Inflammatory macrophage (primary cell): ENCODE measurements at regions not wholly inside any gene's neighbourhood (a gene's known extent, or its start where the extent isn't known, plus 50 kb on each side); places are given as distances from the start of the nearest gene placed in this dataset.
"Not testable (repeated sequence)": the region's sequence is repeated elsewhere in the genome, so short reads cannot be mapped to it uniquely, and the experiment has no call there.

Source experiments
- DNase-seq, 2 donors: peaks; one replicate each; pipeline ENCODE4 v3.0.0-alpha.2; 2020 to 2022

GRCh38 chr10:86579883-86580520 lies 58.4 kb upstream of the WAPL start:
- DNase-seq: no peak

- peak; percentile 87 for DNase-seq
Observed at GRCh38 chr10:86580521-86580891, 58.9 kb upstream of the WAPL start.

GRCh38 chr10:86583983-86584382 lies 62.4 kb upstream of the WAPL start:
- no peak for DNase-seq

- peak; percentile 72 to 75 for DNase-seq
Observed at GRCh38 chr10:86585037-86585929, 63.7 kb upstream of the WAPL start.

- DNase-seq: no peak
Observed at GRCh38 chr10:86586516-86586915, 64.9 kb upstream of the WAPL start.

- DNase-seq: not testable (repeated sequence)
Observed at GRCh38 chr10:86588781-86589180, 65.6 kb upstream of the OPN4 start.

GRCh38 chr10:86591436-86591835 lies 62.9 kb upstream of the OPN4 start:
- no peak for DNase-seq

GRCh38 chr10:86592413-86592812 lies 61.9 kb upstream of the OPN4 start:
- no peak for DNase-seq

GRCh38 chr10:86594535-86594934 lies 59.8 kb upstream of the OPN4 start:
- no peak for DNase-seq

- DNase-seq: no peak
Observed at GRCh38 chr10:86595496-86595895, 58.9 kb upstream of the OPN4 start.

GRCh38 chr10:86596266-86596665 lies 58.1 kb upstream of the OPN4 start:
- DNase-seq: no peak

GRCh38 chr10:86597306-86597705 lies 57.0 kb upstream of the OPN4 start:
- no peak for DNase-seq

- no peak for DNase-seq
Observed at GRCh38 chr10:86598151-86598550, 56.2 kb upstream of the OPN4 start.

GRCh38 chr10:86599041-86599440 lies 55.3 kb upstream of the OPN4 start:
- DNase-seq: no peak

- DNase-seq: peak; percentile 35 to 36
Observed at GRCh38 chr10:86599729-86600128, 54.6 kb upstream of the OPN4 start.

- no peak for DNase-seq
Observed at GRCh38 chr10:86600296-86600695, 54.1 kb upstream of the OPN4 start.

- DNase-seq: no peak
Observed at GRCh38 chr10:86601956-86602602, 52.3 kb upstream of the OPN4 start.

- DNase-seq: no peak
Observed at GRCh38 chr10:86603256-86603655, 51.1 kb upstream of the OPN4 start.
